ENCODE measurements at regions not wholly inside any gene's neighbourhood (a gene's known extent, or its start where the extent isn't known, plus 50 kb on each side); places are given as distances from the start of the nearest gene placed in this dataset.
"Not testable (repeated sequence)": the region's sequence is repeated elsewhere in the genome, so short reads cannot be mapped to it uniquely, and the experiment has no call there.

DNA sequence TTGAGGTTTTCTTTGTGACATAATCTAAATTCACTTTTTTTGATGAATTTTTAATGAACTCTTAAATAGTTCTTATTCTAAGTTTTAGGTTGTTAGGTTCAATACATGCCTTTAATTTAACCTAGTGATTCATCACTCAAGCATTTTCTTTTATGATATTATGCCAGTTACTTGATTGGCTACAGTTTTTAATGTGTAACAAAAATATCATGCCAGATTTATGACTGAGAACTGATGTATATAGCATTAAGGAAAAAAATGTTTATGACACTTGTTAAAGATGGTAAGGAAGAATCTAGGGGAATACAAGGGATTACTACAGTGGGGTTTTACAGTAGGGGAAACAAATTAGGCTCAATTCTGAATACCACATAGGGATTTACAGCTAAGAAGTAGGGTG is 103.1 kb downstream of the VGLL3 start:
- Histone ChIP-seq H3K4me2 (no peak overlapping the region), H3K4me1 (replicated peaks; ENCODE audit: insufficient read depth) (no peaks in the 10 kb centered on the region), H3K9me2 (ENCODE audit: insufficient read depth) (no peaks in the 10 kb centered on the region), H2AFZ (no peak overlapping the region; the same call in 1 of the 2 replicates), H3F3A (ENCODE audit: insufficient read depth, low read depth) (no peaks in the 10 kb centered on the region), H3K27me3 (ENCODE audit: insufficient read depth, low read depth) (no peaks in the 10 kb centered on the region), H3K79me2 (ENCODE audit: low read depth) (no peaks in the 10 kb centered on the region), H3K27ac (no peak overlapping the region), H3K36me3 (ENCODE audit: low read depth) (no peaks in the 10 kb centered on the region), H3K9me3 (ENCODE audit: insufficient read depth, low read depth) (no peaks in the 10 kb centered on the region), H3K4me3 (no peak overlapping the region), H4K20me1 (ENCODE audit: insufficient read depth) (no peaks in the 10 kb centered on the region)
- ChIA-PET CTCF (no interaction called here), POLR2A (ENCODE audit: unreplicated experiment) (no interaction called here)
- TF ChIP-seq, protein P1, sequence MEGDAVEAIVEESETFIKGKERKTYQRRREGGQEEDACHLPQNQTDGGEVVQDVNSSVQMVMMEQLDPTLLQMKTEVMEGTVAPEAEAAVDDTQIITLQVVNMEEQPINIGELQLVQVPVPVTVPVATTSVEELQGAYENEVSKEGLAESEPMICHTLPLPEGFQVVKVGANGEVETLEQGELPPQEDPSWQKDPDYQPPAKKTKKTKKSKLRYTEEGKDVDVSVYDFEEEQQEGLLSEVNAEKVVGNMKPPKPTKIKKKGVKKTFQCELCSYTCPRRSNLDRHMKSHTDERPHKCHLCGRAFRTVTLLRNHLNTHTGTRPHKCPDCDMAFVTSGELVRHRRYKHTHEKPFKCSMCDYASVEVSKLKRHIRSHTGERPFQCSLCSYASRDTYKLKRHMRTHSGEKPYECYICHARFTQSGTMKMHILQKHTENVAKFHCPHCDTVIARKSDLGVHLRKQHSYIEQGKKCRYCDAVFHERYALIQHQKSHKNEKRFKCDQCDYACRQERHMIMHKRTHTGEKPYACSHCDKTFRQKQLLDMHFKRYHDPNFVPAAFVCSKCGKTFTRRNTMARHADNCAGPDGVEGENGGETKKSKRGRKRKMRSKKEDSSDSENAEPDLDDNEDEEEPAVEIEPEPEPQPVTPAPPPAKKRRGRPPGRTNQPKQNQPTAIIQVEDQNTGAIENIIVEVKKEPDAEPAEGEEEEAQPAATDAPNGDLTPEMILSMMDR (conservative IDR thresholded peaks at IDR 0.05): no peak
- TF ChIP-seq EZH2 (IDR thresholded peaks at IDR 0.05; ENCODE audit: low read depth): no peak
- BruUV-seq (replicated peaks): no TSS peak
- DNase-seq: no peak
- intact Hi-C loops (cut with micrococcal nuclease; ENCODE audit: unreplicated experiment): no loop called here

DNA sequence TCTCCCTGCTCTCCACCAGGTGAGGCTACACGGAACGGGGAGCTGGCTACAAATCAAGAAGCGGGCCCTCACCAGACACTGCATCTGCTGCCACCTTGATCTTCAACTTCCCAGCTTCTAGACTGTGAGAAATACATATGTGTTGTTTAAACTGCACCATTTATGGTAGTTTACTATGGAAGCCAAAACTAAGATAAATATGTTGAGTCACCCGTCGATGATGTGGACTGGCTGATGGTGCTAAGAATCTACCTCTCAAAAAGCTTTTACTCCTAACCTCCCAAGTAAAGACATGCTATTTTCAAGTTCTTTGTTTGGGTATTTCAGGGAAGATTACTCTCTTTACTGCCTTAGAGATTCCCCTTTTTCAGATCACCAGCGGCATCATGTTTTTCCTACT is 110.9 kb downstream of the VGLL3 start:
- POLR2A ChIA-PET (ENCODE audit: unreplicated experiment): no interaction called here
- H3K9me2 ChIP-seq (ENCODE audit: insufficient read depth): no peaks in the 10 kb centered on the region
- intact Hi-C loops (cut with micrococcal nuclease; ENCODE audit: unreplicated experiment): no loop called here
- no peak for DNase-seq
- no peaks in the 10 kb centered on the region for H3K36me3 ChIP-seq (ENCODE audit: low read depth)
- no peaks in the 10 kb centered on the region for H3K4me1 ChIP-seq (replicated peaks; ENCODE audit: insufficient read depth)
- H2AFZ ChIP-seq: no peak overlapping the region
- H3K4me2 ChIP-seq: no peak overlapping the region
- no peak overlapping the region for H3K4me3 ChIP-seq
- H4K20me1 ChIP-seq (ENCODE audit: insufficient read depth): no peaks in the 10 kb centered on the region
- H3K27me3 ChIP-seq (ENCODE audit: insufficient read depth, low read depth): no peaks in the 10 kb centered on the region
- no peak for TF ChIP-seq EZH2 (IDR thresholded peaks at IDR 0.05; ENCODE audit: low read depth)
- TF ChIP-seq, protein P1 (conservative IDR thresholded peaks at IDR 0.05): no peak
- H3K9me3 ChIP-seq (ENCODE audit: insufficient read depth, low read depth): no peaks in the 10 kb centered on the region
- no peaks in the 10 kb centered on the region for H3K79me2 ChIP-seq (ENCODE audit: low read depth)
- CTCF ChIA-PET: no interaction called here
- H3F3A ChIP-seq (ENCODE audit: insufficient read depth, low read depth): no peaks in the 10 kb centered on the region
- no peak overlapping the region for H3K27ac ChIP-seq
- BruUV-seq (replicated peaks): no TSS peak

DNA sequence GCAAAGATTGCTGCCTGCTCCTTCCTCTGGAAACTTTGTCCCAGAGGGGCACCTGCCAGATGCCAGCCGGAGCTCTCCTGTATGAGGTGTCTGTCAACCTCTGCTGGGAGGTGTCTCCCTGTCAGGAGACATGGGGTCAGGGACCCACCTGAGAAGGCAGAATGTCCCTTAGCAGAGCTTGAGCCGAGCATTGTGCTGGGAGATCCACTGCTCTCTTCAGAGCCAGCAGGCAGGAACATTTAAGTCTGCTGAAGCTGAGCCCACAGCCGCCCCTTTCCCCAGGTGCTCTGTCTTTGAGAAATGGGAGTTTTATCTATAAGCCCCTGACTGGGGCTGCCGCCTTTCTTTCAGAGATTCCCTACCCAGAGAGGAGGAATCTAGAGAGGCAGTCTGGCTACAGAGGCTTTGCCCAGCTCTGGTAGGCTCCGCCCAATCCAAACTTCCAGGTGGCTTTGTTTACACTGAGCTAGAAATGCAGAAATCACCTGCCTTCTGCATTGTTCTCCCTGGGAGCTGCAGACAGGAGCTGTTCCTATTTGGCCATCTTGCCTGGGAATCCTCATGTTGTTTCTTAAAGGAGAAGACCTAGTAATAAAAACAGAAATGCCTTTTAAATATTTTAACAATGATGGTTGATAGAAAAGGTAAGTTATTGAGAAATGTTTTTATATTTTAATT is 114.3 kb downstream of the VGLL3 start:
- H3K9me2 ChIP-seq (ENCODE audit: insufficient read depth); intact Hi-C loops (cut with micrococcal nuclease; ENCODE audit: unreplicated experiment); H3K27me3 ChIP-seq (ENCODE audit: insufficient read depth, low read depth); CTCF ChIA-PET; H3K4me3 ChIP-seq; H3K36me3 ChIP-seq (ENCODE audit: low read depth); H3K79me2 ChIP-seq (ENCODE audit: low read depth); BruUV-seq (replicated peaks); H3K4me1 ChIP-seq (replicated peaks; ENCODE audit: insufficient read depth); H2AFZ ChIP-seq; H3K27ac ChIP-seq; H3K9me3 ChIP-seq (ENCODE audit: insufficient read depth, low read depth); H3K4me2 ChIP-seq; H3F3A ChIP-seq (ENCODE audit: insufficient read depth, low read depth); H4K20me1 ChIP-seq (ENCODE audit: insufficient read depth): not testable (repeated sequence)
- POLR2A ChIA-PET (ENCODE audit: unreplicated experiment): interaction anchor here (0.5 to 0.8 kb wide), 2 partner anchors 201 to 213 kb away, joined by 3 to 8 read pairs; no protein-coding TSS in a partner anchor
- peak in 1 of 2 experiments; percentile 11 for DNase-seq

DNA sequence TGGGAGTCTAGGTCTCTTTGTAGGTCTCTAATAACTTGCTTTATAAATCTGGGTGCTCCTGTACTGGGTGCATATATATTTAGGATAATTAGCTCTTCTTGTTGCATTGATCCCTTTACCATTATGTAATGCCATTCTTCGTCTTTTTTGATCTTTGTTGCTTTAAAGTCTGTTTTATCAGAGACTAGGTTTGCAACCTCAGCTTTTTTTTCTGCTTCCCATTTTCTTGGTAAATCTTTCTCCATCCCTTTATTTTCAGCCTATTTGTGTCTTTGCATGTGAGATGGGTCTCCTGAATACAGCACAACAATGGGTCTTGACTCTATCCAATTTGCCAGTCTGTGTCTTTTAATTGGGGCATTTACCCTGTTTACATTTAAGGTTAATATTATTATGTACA is 116.2 kb downstream of the VGLL3 start:
- H3K4me3 ChIP-seq; H2AFZ ChIP-seq; CTCF ChIA-PET; H3K27ac ChIP-seq; BruUV-seq (replicated peaks); POLR2A ChIA-PET (ENCODE audit: unreplicated experiment); H3K4me2 ChIP-seq; H3K9me3 ChIP-seq (ENCODE audit: insufficient read depth, low read depth); H3K4me1 ChIP-seq (replicated peaks; ENCODE audit: insufficient read depth); H3K9me2 ChIP-seq (ENCODE audit: insufficient read depth); H4K20me1 ChIP-seq (ENCODE audit: insufficient read depth); H3K27me3 ChIP-seq (ENCODE audit: insufficient read depth, low read depth); DNase-seq; H3F3A ChIP-seq (ENCODE audit: insufficient read depth, low read depth); H3K79me2 ChIP-seq (ENCODE audit: low read depth); intact Hi-C loops (cut with micrococcal nuclease; ENCODE audit: unreplicated experiment); H3K36me3 ChIP-seq (ENCODE audit: low read depth): not testable (repeated sequence)
